Thoracic aorta (tissue), 2 donors: ENCODE measurements at regions not wholly inside any gene's neighbourhood (a gene's known extent, or its start where the extent isn't known, plus 50 kb on each side); places are given as distances from the start of the nearest gene placed in this dataset.
"Not testable (repeated sequence)": the region's sequence is repeated elsewhere in the genome, so short reads cannot be mapped to it uniquely, and the experiment has no call there.

Experiments used
- ATAC-seq: fragments of 150-250 bp; one replicate; pipeline ENCODE4 v1.8.0; 2017; ENCODE audit warnings: low read depth; ENCODE audit not compliant: insufficient number of reproducible peaks, low FRiP score
- DNase-seq: peaks from one replicate; pipeline ENCODE4 v3.0.0-alpha.2; 2020; ENCODE audit warnings: low spot score
- H3K27ac ChIP-seq, 2 donors: fragments of 200-600 bp; sonication (generic); 1 replicate in 1 of 2; 2 replicates in 1 of 2; pipeline ENCODE4 v1.5.1; 2016; ENCODE audit warnings: mild to moderate bottlenecking in 2 of 2, moderate library complexity in 2 of 2
- H3K27me3 ChIP-seq: fragments of 200-600 bp; sonication (generic); replicated peaks from 2 replicates; pipeline ENCODE4 v1.6.0; 2016; ENCODE audit warnings: mild to moderate bottlenecking; ENCODE audit not compliant: insufficient read depth
- H3K36me3 ChIP-seq: fragments of 200-600 bp; sonication (generic); one replicate; pipeline ENCODE4 v1.5.1; 2016
- H3K4me1 ChIP-seq, 2 donors: fragments of 200-600 bp; sonication (generic); 1 replicate in 1 of 2; 2 replicates in 1 of 2; pipeline versions ENCODE4 v1.5.1 to v1.6.0; 2016; ENCODE audit warnings: low read depth in 2 of 2, mild to moderate bottlenecking in 1 of 2; ENCODE audit not compliant: control insufficient read depth in 1 of 2
- H3K4me3 ChIP-seq: fragments of 200-600 bp; sonication (generic); 2 replicates; pipeline ENCODE4 v1.5.1; 2016; ENCODE audit warnings: mild to moderate bottlenecking
- H3K9me3 ChIP-seq: fragments of 200-600 bp; sonication (generic); 2 replicates; pipeline ENCODE4 v1.5.1; 2016
- TF ChIP-seq, protein P1 (sequence below): fragments of 200-600 bp; sonication (generic); IDR thresholded peaks from one replicate; pipeline ENCODE4 v1.5.1; 2019; ENCODE audit warnings: antibody characterized with exemption

DNA sequence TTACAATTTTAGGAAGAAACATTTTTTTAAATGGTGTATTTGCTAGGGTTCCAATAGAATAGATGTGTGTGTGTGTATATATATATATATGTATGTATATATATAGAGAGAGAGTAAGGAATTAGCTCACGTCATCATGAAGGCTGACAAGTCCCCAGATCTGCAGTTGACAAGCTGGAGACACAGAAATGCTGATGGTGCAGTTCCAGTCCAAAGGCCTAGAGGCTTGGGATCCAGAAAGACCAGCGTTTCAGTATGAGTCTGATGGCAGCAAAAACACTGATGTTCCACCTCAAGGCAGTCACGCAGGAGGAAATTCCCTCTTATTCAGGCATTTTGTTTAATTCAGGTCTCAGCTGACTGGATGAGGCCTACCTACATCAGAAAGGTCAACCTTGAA is 386.8 kb downstream of the PTH2R start:
- TF ChIP-seq, protein P1, sequence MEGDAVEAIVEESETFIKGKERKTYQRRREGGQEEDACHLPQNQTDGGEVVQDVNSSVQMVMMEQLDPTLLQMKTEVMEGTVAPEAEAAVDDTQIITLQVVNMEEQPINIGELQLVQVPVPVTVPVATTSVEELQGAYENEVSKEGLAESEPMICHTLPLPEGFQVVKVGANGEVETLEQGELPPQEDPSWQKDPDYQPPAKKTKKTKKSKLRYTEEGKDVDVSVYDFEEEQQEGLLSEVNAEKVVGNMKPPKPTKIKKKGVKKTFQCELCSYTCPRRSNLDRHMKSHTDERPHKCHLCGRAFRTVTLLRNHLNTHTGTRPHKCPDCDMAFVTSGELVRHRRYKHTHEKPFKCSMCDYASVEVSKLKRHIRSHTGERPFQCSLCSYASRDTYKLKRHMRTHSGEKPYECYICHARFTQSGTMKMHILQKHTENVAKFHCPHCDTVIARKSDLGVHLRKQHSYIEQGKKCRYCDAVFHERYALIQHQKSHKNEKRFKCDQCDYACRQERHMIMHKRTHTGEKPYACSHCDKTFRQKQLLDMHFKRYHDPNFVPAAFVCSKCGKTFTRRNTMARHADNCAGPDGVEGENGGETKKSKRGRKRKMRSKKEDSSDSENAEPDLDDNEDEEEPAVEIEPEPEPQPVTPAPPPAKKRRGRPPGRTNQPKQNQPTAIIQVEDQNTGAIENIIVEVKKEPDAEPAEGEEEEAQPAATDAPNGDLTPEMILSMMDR: no peak
- DNase-seq (no peak), ATAC-seq (no peak)
- Histone ChIP-seq H3K36me3 (no peaks in the 10 kb centered on the region), H3K27ac (no peak overlapping the region), H3K4me3 (no peak overlapping the region), H3K27me3 (no peaks in the 10 kb centered on the region), H3K4me1 (no peaks in the 10 kb centered on the region), H3K9me3 (no peaks in the 10 kb centered on the region)

DNA sequence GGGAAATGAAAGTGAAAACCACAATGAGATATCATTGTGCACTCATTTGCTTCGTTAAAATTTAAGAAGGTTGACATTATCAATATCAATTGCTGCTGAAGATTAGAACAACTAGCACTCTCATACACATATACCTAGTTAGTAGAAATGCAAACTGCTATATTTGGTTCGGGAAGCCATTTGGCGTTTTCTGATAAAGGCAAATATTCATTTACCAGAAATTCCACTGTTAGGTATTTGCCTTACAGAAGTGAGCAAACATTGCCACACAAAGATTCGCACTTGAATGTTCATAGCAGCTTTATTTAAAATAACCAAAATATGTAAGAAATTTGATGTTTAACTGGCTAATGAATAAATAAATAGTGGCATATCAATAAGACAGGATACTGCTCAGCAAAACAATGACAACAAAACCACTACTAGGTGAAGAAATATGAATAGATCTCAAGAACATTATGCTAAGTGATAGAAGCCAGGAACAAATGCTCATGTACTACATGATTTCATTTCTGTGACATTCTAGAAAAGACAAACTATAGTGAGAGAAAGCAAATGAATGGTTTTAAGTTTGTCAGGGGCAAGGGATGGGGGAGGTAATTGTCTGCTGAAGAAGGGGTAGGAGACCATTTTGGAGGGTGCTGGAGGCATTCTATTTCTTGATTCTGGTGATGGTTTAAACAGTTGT is 387.8 kb downstream of the PTH2R start:
- H3K4me1 ChIP-seq: no peaks in the 10 kb centered on the region
- H3K36me3 ChIP-seq: no peaks in the 10 kb centered on the region
- no peak overlapping the region for H3K27ac ChIP-seq
- no peak overlapping the region for H3K4me3 ChIP-seq
- no peak for DNase-seq
- ATAC-seq: no peak
- TF ChIP-seq, protein P1: no peak
- no peaks in the 10 kb centered on the region for H3K27me3 ChIP-seq
- no peaks in the 10 kb centered on the region for H3K9me3 ChIP-seq

DNA sequence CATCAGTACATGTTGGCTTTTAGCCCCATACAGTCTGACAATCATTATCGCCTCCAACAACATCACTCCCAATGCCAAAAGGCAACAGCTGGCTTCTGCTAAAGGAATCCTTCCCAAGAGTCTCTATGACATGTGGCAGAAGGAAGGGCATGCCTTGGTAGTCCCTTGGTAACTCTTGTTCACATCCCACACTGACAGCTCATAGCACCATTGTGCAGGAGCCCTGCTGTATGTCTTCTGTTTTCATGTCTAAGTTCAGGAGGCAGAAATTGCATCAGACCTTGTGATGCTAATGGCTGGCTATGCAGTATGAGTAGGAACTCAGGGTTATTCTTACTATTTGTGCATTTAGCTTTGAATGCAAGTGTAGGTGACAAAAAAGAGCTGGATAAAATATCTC is 392.1 kb downstream of the PTH2R start:
- H3K36me3 ChIP-seq: no peaks in the 10 kb centered on the region
- no peak for ATAC-seq
- H3K27ac ChIP-seq: no peak overlapping the region
- H3K9me3 ChIP-seq: no peaks in the 10 kb centered on the region
- no peaks in the 10 kb centered on the region for H3K4me1 ChIP-seq
- TF ChIP-seq, protein P1: no peak
- no peak overlapping the region for H3K4me3 ChIP-seq
- DNase-seq: no peak
- H3K27me3 ChIP-seq: no peaks in the 10 kb centered on the region

DNA sequence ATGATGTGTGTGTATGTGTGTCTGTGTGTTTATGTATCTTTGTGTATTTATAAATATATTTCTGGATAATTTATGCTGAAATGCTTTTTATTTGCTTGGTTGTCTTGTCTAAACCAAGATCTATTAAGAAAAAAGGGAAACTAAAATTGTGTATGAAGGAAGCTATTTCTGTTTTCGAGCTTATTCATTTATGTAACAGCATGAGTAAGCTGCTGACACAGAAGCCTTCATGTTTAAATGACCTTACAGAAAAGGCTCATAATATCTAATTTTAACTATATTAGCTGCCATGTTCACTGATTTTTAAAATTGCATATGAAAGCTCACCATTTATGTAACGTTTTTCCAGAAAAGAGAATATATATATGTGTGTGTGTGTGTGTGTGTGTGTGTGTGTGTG is 392.8 kb downstream of the PTH2R start:
- ATAC-seq (no peak), DNase-seq (no peak)
- TF ChIP-seq, protein P1: no peak
- Histone ChIP-seq H3K4me3 (no peak overlapping the region), H3K9me3 (no peaks in the 10 kb centered on the region), H3K27me3 (no peaks in the 10 kb centered on the region), H3K27ac (no peak overlapping the region), H3K36me3 (no peaks in the 10 kb centered on the region), H3K4me1 (no peaks in the 10 kb centered on the region)

DNA sequence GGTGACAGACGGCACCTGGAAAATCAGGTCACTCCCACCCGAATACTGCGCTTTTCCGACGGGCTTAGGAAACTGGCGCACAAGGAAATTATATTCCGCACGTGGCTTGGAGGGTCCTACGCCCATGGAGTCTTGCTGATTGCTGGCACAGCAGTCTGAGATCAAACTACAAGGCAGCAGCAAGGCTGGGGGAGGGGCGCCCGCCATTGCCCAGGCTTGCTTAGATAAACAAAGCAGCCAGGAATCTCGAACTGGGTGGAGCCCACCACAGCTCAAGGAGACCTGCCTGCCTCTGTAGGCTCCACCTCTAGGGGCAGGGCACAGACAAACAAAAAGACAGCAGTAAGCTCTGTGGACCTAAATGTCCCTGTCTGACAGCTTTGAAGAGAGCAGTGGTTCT is 394.3 kb downstream of the PTH2R start:
- DNase-seq, H3K36me3 ChIP-seq, H3K4me3 ChIP-seq: not testable (repeated sequence)

DNA sequence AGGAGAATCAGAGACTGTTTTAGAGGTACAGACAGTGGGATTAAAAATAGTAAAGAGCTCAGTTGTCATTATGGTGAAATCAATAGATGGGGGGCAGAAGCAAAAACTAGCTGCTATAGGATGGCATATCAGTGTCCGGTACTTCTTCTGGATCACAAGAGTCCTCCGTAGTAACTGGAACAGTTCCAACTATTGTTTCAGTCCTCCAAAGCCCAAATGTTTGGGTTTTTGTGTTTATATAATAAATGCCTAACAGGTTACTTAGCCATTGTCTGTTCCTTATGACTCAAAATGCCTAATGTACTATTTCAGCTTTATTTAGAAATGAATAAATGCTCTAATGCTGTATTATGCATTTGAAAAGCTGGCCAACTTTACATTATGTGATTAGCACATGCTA is 401.2 kb downstream of the PTH2R start:
- DNase-seq: no peak

More for the DNA sequence above, 394.3 kb downstream of the PTH2R start:
- not testable (repeated sequence) for H3K4me1 ChIP-seq, H3K27me3 ChIP-seq, H3K27ac ChIP-seq, H3K9me3 ChIP-seq, ATAC-seq

DNA sequence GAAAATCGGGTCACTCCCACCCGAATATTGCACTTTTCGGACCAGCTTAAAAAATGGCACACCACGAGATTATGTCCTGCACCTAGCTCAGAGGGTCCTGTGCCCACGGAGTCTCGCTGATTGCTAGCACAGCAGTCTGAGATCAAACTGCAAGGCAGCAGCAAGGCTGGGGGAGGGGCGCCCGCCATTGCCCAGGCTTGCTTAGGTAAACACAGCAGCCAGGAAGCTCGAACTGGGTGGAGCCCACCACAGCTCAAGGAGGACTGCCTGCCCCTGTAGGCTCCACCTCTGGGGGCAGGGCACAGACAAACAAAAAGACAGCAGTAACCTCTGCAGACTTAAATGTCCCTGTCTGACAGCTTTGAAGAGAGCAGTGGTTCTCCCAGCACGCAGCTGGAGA is 405.3 kb downstream of the PTH2R start:
- not testable (repeated sequence) for H3K27ac ChIP-seq, DNase-seq, H3K36me3 ChIP-seq, H3K4me1 ChIP-seq, H3K4me3 ChIP-seq, ATAC-seq, H3K27me3 ChIP-seq, H3K9me3 ChIP-seq

More for the DNA sequence above, 401.2 kb downstream of the PTH2R start:
- TF ChIP-seq, protein P1: no peak
- no peaks in the 10 kb centered on the region for H3K36me3 ChIP-seq
- no peaks in the 10 kb centered on the region for H3K9me3 ChIP-seq
- no peaks in the 10 kb centered on the region for H3K4me1 ChIP-seq
- no peaks in the 10 kb centered on the region for H3K27me3 ChIP-seq
- ATAC-seq: no peak
- H3K27ac ChIP-seq: no peak overlapping the region
- no peak overlapping the region for H3K4me3 ChIP-seq
